ENCODE measurements at regions not wholly inside any gene's neighbourhood (a gene's known extent, or its start where the extent isn't known, plus 50 kb on each side); places are given as distances from the start of the nearest gene placed in this dataset.

DNA sequence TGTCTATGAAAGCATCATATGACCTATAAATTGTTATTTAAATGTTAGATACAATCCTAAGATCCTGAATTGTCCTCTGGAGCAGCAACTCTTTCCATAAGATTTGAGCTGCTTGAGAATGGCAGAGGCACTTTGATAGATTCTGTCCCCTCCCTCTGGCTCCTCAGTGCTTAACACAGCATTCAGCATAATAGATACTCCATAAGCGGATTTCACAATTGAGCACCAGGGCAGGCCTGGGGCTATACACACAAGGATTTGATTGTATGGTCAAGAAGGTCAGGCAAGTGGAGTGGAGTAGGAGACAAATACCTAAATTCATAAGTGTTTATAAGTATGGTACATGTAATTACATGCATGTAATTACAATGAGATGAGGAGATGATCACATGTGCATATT is 96.3 kb downstream of the FOXD1 start:
- no TSS peak for BruUV-seq (replicated peaks)
- no peaks in the 10 kb centered on the region for H3K36me3 ChIP-seq (ENCODE audit: insufficient read depth, low read length, poor library complexity, severe bottlenecking)
- intact Hi-C loops (cut with micrococcal nuclease; ENCODE audit: unreplicated experiment): no loop called here
- peaks cover 4% of the 10 kb centered on the region for H3K27me3 ChIP-seq (replicated peaks; ENCODE audit: insufficient read depth, low read depth, low read length, poor library complexity)
- TF ChIP-seq EZH2 (IDR thresholded peaks at IDR 0.05; ENCODE audit: borderline replicate concordance, low read depth, low read length, poor library complexity, severe bottlenecking): no peak
- TF ChIP-seq, protein P1, sequence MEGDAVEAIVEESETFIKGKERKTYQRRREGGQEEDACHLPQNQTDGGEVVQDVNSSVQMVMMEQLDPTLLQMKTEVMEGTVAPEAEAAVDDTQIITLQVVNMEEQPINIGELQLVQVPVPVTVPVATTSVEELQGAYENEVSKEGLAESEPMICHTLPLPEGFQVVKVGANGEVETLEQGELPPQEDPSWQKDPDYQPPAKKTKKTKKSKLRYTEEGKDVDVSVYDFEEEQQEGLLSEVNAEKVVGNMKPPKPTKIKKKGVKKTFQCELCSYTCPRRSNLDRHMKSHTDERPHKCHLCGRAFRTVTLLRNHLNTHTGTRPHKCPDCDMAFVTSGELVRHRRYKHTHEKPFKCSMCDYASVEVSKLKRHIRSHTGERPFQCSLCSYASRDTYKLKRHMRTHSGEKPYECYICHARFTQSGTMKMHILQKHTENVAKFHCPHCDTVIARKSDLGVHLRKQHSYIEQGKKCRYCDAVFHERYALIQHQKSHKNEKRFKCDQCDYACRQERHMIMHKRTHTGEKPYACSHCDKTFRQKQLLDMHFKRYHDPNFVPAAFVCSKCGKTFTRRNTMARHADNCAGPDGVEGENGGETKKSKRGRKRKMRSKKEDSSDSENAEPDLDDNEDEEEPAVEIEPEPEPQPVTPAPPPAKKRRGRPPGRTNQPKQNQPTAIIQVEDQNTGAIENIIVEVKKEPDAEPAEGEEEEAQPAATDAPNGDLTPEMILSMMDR (conservative IDR thresholded peaks at IDR 0.05; ENCODE audit: low read depth, low read length): no peak
- H3K9me3 ChIP-seq (ENCODE audit: low read depth, low read length, poor library complexity, severe bottlenecking): peaks cover 9% of the 10 kb centered on the region
- no peak overlapping the region for H3K4me3 ChIP-seq (ENCODE audit: low read depth, low read length, poor library complexity, severe bottlenecking)
- DNase-seq (ENCODE audit: low spot score): no peak
- ChIA-PET POLR2A (ENCODE audit: low non-redundant PET) (no interaction called here), CTCF (no interaction called here)
- no peak overlapping the region for H3K27ac ChIP-seq (ENCODE audit: low read depth, low read length, poor library complexity, severe bottlenecking)
- no peaks in the 10 kb centered on the region for H3K4me1 ChIP-seq (ENCODE audit: insufficient read depth, low read length, poor library complexity, severe bottlenecking)

DNA sequence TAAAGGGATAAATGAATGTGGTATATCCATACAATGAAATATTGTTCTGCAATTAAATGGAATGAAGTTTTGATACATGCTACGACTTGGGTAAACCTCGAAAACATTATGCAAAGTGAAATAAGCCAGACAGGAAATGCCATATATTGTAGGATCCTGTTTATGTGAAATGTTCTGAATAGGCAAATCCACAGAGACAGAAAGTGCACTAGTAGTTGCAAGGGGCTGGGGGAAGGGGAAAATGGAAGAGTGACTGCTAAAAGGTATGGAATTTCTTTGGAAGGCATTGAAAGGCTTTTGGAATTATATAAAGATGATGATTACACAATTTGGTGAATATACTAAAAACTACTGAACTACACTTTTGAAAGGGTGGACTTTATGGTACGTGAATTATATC is 97.0 kb downstream of the FOXD1 start:
- intact Hi-C loops (cut with micrococcal nuclease; ENCODE audit: unreplicated experiment): no loop called here
- Histone ChIP-seq H3K4me1 (ENCODE audit: insufficient read depth, low read length, poor library complexity, severe bottlenecking) (no peaks in the 10 kb centered on the region), H3K9me3 (ENCODE audit: low read depth, low read length, poor library complexity, severe bottlenecking) (peaks cover 14% of the 10 kb centered on the region), H3K27ac (ENCODE audit: low read depth, low read length, poor library complexity, severe bottlenecking) (no peak overlapping the region), H3K4me3 (ENCODE audit: low read depth, low read length, poor library complexity, severe bottlenecking) (no peak overlapping the region), H3K27me3 (replicated peaks; ENCODE audit: insufficient read depth, low read depth, low read length, poor library complexity) (peaks cover 4% of the 10 kb centered on the region), H3K36me3 (ENCODE audit: insufficient read depth, low read length, poor library complexity, severe bottlenecking) (no peaks in the 10 kb centered on the region)
- ChIA-PET CTCF (no interaction called here), POLR2A (ENCODE audit: low non-redundant PET) (no interaction called here)
- BruUV-seq (replicated peaks): no TSS peak
- DNase-seq (ENCODE audit: low spot score): no peak
- TF ChIP-seq, protein P1 (conservative IDR thresholded peaks at IDR 0.05; ENCODE audit: low read depth, low read length): no peak
- no peak for TF ChIP-seq EZH2 (IDR thresholded peaks at IDR 0.05; ENCODE audit: borderline replicate concordance, low read depth, low read length, poor library complexity, severe bottlenecking)

DNA sequence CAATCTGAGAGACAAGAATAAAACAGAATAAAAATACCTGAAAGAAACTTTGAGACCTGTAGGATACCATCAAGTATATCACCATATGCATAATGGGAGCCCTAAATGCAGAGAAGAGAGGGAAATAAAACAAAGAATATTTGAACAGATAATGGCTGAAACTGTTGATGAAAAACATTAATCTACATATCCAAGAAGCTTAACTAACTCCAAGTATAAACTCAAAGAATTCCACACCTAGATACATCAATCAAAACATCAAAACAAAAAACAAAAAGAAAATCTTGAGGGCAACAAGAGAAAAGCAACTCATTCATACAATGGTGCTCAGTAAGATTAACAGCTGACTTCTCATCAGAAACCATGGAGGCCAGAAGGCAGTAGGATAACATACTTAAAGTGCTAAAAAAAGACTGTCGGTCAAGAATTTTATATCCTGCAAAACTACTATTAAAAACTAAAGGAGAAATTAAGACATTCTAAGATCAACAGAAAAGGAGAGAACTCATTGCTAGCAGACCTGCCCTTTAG is 101.6 kb downstream of the FOXD1 start:
- no TSS peak for BruUV-seq (replicated peaks)
- no peaks in the 10 kb centered on the region for H3K4me1 ChIP-seq (ENCODE audit: insufficient read depth, low read length, poor library complexity, severe bottlenecking)
- intact Hi-C loops (cut with micrococcal nuclease; ENCODE audit: unreplicated experiment): no loop called here
- ChIA-PET POLR2A (ENCODE audit: low non-redundant PET) (no interaction called here), CTCF (no interaction called here)
- H3K27ac ChIP-seq (ENCODE audit: low read depth, low read length, poor library complexity, severe bottlenecking): no peak overlapping the region
- no peak overlapping the region for H3K4me3 ChIP-seq (ENCODE audit: low read depth, low read length, poor library complexity, severe bottlenecking)
- H3K36me3 ChIP-seq (ENCODE audit: insufficient read depth, low read length, poor library complexity, severe bottlenecking): no peaks in the 10 kb centered on the region
- DNase-seq (ENCODE audit: low spot score): no peak
- H3K27me3 ChIP-seq (replicated peaks; ENCODE audit: insufficient read depth, low read depth, low read length, poor library complexity): no peaks in the 10 kb centered on the region
- TF ChIP-seq, protein P1 (conservative IDR thresholded peaks at IDR 0.05; ENCODE audit: low read depth, low read length): no peak
- no peak for TF ChIP-seq EZH2 (IDR thresholded peaks at IDR 0.05; ENCODE audit: borderline replicate concordance, low read depth, low read length, poor library complexity, severe bottlenecking)
- peaks cover 14% of the 10 kb centered on the region for H3K9me3 ChIP-seq (ENCODE audit: low read depth, low read length, poor library complexity, severe bottlenecking)

Data from A673 (cell line).